OCI-LY7 (cell line): ENCODE measurements at regions not wholly inside any gene's neighbourhood (a gene's known extent, or its start where the extent isn't known, plus 50 kb on each side); places are given as distances from the start of the nearest gene placed in this dataset.

Experiments
- BruUV-seq: library from RNA; stranded (reverse); fragments of 400-500 nt; replicated peaks from 2 replicates; lab custom pipeline; 2021; lab: Mats Ljungman, UMichigan
- CTCF ChIA-PET: fragments of 300-600 bp; sonication (Branson Sonifier 250); formaldehyde crosslinking; loops from one replicate; lab custom pipeline; 2022; ENCODE audit warnings: antibody characterized with exemption; ENCODE audit not compliant: unreplicated experiment; lab: Charles Lee
- POLR2A ChIA-PET: fragments of 300-600 bp; sonication (Branson Sonifier 250); formaldehyde crosslinking; loops from one replicate; lab custom pipeline; 2022; ENCODE audit warnings: antibody characterized with exemption; lab: Charles Lee
- DNase-seq: peaks from one replicate; pipeline ENCODE4 v3.0.0-alpha.2; 2015; ENCODE audit warnings: low spot score
- H2AFZ ChIP-seq: fragments of 200-600 bp; sonication (generic), shearing (Covaris generic); 2 replicates; pipeline ENCODE4 v1.6.1; 2014; ENCODE audit warnings: mild to moderate bottlenecking, antibody characterized with exemption, low read length, moderate library complexity
- H3K27ac ChIP-seq: fragments of 200-600 bp; sonication (generic); 2 replicates; pipeline ENCODE4 v1.5.1; 2014; ENCODE audit warnings: mixed run types, low read depth, mild to moderate bottlenecking, moderate library complexity, low read length, inconsistent platforms; ENCODE audit not compliant: poor library complexity, severe bottlenecking
- H3K36me3 ChIP-seq: fragments of 200-600 bp; sonication (generic); 2 replicates; pipeline ENCODE4 v1.6.1; 2014; ENCODE audit warnings: mild to moderate bottlenecking, antibody characterized with exemption, low read length, moderate library complexity, mixed read lengths; ENCODE audit not compliant: insufficient read depth
- H3K4me1 ChIP-seq: fragments of 200-600 bp; sonication (generic); 2 replicates; pipeline ENCODE4 v1.5.1; 2014; ENCODE audit warnings: mild to moderate bottlenecking, low read length; ENCODE audit not compliant: insufficient read depth, poor library complexity, severe bottlenecking
- H3K4me2 ChIP-seq: fragments of 200-600 bp; sonication (generic); 2 replicates; pipeline ENCODE4 v1.6.1; 2014; ENCODE audit warnings: mild to moderate bottlenecking, low read length
- H3K4me3 ChIP-seq: fragments of 200-600 bp; sonication (generic); 2 replicates; pipeline ENCODE4 v1.5.1; 2014; ENCODE audit warnings: mild to moderate bottlenecking, low read depth, low read length; ENCODE audit not compliant: poor library complexity, severe bottlenecking
- H3K79me2 ChIP-seq: fragments of 200-600 bp; sonication (generic); 2 replicates; pipeline ENCODE4 v1.6.1; 2016; ENCODE audit warnings: low read depth, mild to moderate bottlenecking, low read length, moderate library complexity, mixed read lengths; ENCODE audit not compliant: insufficient read depth
- H3K9me2 ChIP-seq: fragments of 200-600 bp; sonication (generic); 2 replicates; pipeline ENCODE4 v1.6.1; 2016; ENCODE audit warnings: mild to moderate bottlenecking, low read length, mixed read lengths; ENCODE audit not compliant: insufficient read depth
- H3K9me3 ChIP-seq: fragments of 200-600 bp; sonication (generic); 2 replicates; pipeline ENCODE4 v1.6.1; 2014; ENCODE audit warnings: mild to moderate bottlenecking, mixed run types, low read length, mixed read lengths
- H4K20me1 ChIP-seq: fragments of 200-600 bp; sonication (generic); 2 replicates; pipeline ENCODE4 v1.6.1; 2014; ENCODE audit warnings: mild to moderate bottlenecking, antibody characterized with exemption, low read length, moderate library complexity, mixed read lengths; ENCODE audit not compliant: insufficient read depth
- CTCF ChIP-seq: fragments of 200-600 bp; sonication (generic); conservative IDR thresholded peaks from 2 replicates; pipeline ENCODE4 v1.5.1; 2014; ENCODE audit warnings: mild to moderate bottlenecking, antibody characterized with exemption, low read length, moderate library complexity, mixed read lengths
- EZH2phosphoT487 ChIP-seq: fragments of 200-600 bp; sonication (generic); IDR thresholded peaks from 2 replicates; pipeline ENCODE4 v1.6.1; 2018; ENCODE audit warnings: low read depth, borderline replicate concordance, mild to moderate bottlenecking, mixed run types, antibody characterized with exemption, low read length, moderate library complexity, mixed read lengths
- intact Hi-C: fragments of 100-400 bp; cut with micrococcal nuclease; formaldehyde crosslinking; loops from one replicate; pipeline ENCODE4 v1.10.0; 2022; ENCODE audit not compliant: unreplicated experiment

DNA sequence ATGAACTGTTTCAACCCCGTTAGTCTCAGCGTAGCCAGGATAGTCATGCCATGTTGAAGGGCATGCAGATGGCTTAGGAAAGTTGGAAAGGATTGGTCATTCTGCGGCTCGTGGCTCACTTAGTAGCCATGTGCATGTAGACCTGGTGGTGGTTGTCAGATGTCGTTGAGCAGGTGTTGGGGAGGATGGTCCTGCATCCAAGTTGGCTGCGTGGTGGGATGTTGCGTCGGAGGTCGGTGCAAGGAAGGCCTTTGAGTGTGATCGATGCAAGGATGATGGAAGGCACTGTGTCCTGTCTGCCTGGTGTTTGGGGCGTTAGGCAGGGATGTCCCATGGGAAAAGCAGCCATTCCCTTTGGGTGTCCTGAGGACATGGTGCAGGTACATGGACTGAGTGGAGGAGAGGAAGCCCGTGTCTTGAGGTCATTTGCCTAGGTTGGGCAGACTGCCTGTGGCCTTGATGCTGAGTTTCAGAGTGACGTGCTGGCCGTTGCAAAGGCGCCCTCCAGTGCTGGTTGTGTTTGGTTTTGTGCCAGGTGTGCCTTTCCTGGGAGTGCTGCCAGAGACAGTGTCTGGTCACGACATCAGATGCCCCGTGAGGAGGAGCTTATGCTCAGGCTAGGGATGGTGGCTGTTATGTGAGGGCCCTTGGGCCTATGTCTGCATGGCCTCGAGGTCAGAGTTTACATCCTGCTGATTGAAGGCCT, 103.4 kb downstream of the SNRPN start:
- Histone ChIP-seq H2AFZ (no peak overlapping the region), H3K36me3 (no peaks in the 10 kb centered on the region), H3K4me2 (no peak overlapping the region), H3K4me3 (no peak overlapping the region), H3K4me1 (no peaks in the 10 kb centered on the region), H3K79me2 (no peaks in the 10 kb centered on the region), H3K9me3 (no peaks in the 10 kb centered on the region), H3K9me2 (no peaks in the 10 kb centered on the region), H4K20me1 (no peaks in the 10 kb centered on the region), H3K27ac (no peak overlapping the region)
- TF ChIP-seq EZH2phosphoT487 = no peak
- TF ChIP-seq CTCF = no peak
- BruUV-seq = no TSS peak
- no peak for DNase-seq
- intact Hi-C loops = no loop called here
- ChIA-PET CTCF (no interaction called here), POLR2A (no interaction called here)

- intact Hi-C loops = no loop called here
- Histone ChIP-seq H3K4me2 (no peak overlapping the region), H3K4me3 (no peak overlapping the region), H3K36me3 (no peaks in the 10 kb centered on the region), H3K79me2 (no peaks in the 10 kb centered on the region), H3K27ac (no peak overlapping the region), H3K9me2 (no peaks in the 10 kb centered on the region), H4K20me1 (no peaks in the 10 kb centered on the region), H2AFZ (no peak overlapping the region), H3K4me1 (no peaks in the 10 kb centered on the region), H3K9me3 (no peaks in the 10 kb centered on the region)
- ChIA-PET CTCF (no interaction called here), POLR2A (no interaction called here)
- BruUV-seq = no TSS peak
- TF ChIP-seq EZH2phosphoT487 (no peak), CTCF (no peak)
- no peak for DNase-seq
Measured at GRCh38 chr15:25059698-25060471, 105.1 kb downstream of the SNRPN start.

DNA sequence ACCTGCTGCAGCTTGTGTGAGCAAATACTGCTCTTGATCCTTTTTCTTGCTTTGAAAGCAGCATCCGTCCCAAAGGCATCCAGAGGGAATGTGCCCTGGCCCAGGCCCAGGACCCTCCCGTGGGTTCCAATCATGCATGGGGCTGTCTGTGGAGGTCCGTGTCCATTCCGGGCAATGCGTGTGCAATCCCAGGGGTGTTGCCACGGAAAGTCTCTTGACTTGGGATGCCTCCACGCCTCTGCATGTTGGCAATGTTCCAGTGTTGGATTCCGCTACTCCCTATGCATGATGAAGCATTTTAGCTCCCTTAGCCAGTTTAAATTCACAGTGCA, 105.7 kb downstream of the SNRPN start:
- H3K79me2 ChIP-seq = no peaks in the 10 kb centered on the region
- TF ChIP-seq EZH2phosphoT487 (no peak), CTCF (no peak)
- H3K4me3 ChIP-seq = no peak overlapping the region

More for the DNA sequence above, 105.7 kb downstream of the SNRPN start:
- no peaks in the 10 kb centered on the region for H3K9me3 ChIP-seq
- ChIA-PET CTCF (no interaction called here), POLR2A (no interaction called here)
- DNase-seq = no peak
- H3K9me2 ChIP-seq = no peaks in the 10 kb centered on the region
- intact Hi-C loops = no loop called here
- no TSS peak for BruUV-seq
- no peaks in the 10 kb centered on the region for H4K20me1 ChIP-seq
- no peak overlapping the region for H3K27ac ChIP-seq
- no peak overlapping the region for H2AFZ ChIP-seq
- no peaks in the 10 kb centered on the region for H3K36me3 ChIP-seq
- H3K4me2 ChIP-seq = no peak overlapping the region
- no peaks in the 10 kb centered on the region for H3K4me1 ChIP-seq
